ENCODE measurements at regions not wholly inside any gene's neighbourhood (a gene's known extent, or its start where the extent isn't known, plus 50 kb on each side); places are given as distances from the start of the nearest gene placed in this dataset.

DNA sequence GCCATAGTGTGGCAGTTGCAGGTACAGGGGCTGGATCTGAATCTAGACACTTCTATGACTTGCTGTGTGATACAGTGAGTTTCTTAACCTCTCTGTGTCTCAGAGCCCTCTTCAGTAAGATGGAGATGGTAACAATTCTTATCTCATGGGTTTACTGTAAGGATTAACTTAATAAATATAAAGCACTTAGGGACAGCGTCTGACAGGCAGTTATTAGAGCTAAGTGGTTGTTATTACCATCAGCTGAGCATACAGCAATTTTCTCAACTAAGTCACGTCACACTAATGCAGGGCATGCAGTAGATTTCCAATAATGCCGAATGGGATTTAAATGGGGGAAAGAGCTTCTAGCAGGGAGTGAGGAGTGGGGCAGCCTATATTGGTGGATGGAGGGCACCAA, 162.6 kb downstream of the SH2D4B start:
- TF ChIP-seq, protein P1, sequence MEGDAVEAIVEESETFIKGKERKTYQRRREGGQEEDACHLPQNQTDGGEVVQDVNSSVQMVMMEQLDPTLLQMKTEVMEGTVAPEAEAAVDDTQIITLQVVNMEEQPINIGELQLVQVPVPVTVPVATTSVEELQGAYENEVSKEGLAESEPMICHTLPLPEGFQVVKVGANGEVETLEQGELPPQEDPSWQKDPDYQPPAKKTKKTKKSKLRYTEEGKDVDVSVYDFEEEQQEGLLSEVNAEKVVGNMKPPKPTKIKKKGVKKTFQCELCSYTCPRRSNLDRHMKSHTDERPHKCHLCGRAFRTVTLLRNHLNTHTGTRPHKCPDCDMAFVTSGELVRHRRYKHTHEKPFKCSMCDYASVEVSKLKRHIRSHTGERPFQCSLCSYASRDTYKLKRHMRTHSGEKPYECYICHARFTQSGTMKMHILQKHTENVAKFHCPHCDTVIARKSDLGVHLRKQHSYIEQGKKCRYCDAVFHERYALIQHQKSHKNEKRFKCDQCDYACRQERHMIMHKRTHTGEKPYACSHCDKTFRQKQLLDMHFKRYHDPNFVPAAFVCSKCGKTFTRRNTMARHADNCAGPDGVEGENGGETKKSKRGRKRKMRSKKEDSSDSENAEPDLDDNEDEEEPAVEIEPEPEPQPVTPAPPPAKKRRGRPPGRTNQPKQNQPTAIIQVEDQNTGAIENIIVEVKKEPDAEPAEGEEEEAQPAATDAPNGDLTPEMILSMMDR (IDR thresholded peaks at IDR 0.05), result no peak
- H3K9me3 Mint-ChIP-seq, result no peaks in the 10 kb centered on the region
- Histone ChIP-seq H3K4me1 (ENCODE audit: control insufficient read depth in 1 of 2, insufficient read depth in 2 of 2, low read length in 2 of 2) (no peaks in the 10 kb centered on the region), H3K36me3 (replicated peaks in 1 of 2; ENCODE audit: control insufficient read depth in 1 of 2, insufficient read depth in 2 of 2, low read length in 2 of 2) (no peaks in the 10 kb centered on the region), H3K9ac (ENCODE audit: insufficient read depth, low read length, poor library complexity, severe bottlenecking) (no peak overlapping the region), H3K27ac (ENCODE audit: low read depth in 1 of 2, low read length in 2 of 2) (no peak overlapping the region), H2AFZ (ENCODE audit: insufficient read depth, low read depth, low read length, poor library complexity, severe bottlenecking) (no peak overlapping the region), H3K79me2 (ENCODE audit: insufficient read depth, low read length) (no peaks in the 10 kb centered on the region), H4K20me1 (ENCODE audit: insufficient read depth, low read length) (no peaks in the 10 kb centered on the region), H3K9me3 (replicated peaks in 1 of 2; ENCODE audit: control insufficient read depth in 1 of 2, insufficient read depth in 1 of 2, low read length in 2 of 2) (no peaks in the 10 kb centered on the region), H3K4me3 (replicated peaks in 1 of 3; ENCODE audit: low read depth in 2 of 3, low read length in 3 of 3) (no peak overlapping the region), H3K27me3 (ENCODE audit: control insufficient read depth in 2 of 2, insufficient read depth in 2 of 2, low read length in 2 of 2) (no peaks in the 10 kb centered on the region), H3K4me2 (replicated peaks; ENCODE audit: extremely low read depth, low read length, poor library complexity, severe bottlenecking) (no peak overlapping the region)
- WGBS (ENCODE audit: insufficient coverage), result no CpG with 5 or more reads among the region's 3 CpGs
- no peak for DNase-seq
- H3K4me1 Mint-ChIP-seq, result no peaks in the 10 kb centered on the region
- H3K27me3 Mint-ChIP-seq (ENCODE audit: low read depth in 3 of 3), result peaks cover 5% of the 10 kb centered on the region in 3 donors
- H3K4me3 Mint-ChIP-seq, result no peak overlapping the region
- H3K36me3 Mint-ChIP-seq, result no peaks in the 10 kb centered on the region
- intact Hi-C loops (cut with micrococcal nuclease), result no loop called here
- H3K27ac Mint-ChIP-seq, result no peak overlapping the region

DNA sequence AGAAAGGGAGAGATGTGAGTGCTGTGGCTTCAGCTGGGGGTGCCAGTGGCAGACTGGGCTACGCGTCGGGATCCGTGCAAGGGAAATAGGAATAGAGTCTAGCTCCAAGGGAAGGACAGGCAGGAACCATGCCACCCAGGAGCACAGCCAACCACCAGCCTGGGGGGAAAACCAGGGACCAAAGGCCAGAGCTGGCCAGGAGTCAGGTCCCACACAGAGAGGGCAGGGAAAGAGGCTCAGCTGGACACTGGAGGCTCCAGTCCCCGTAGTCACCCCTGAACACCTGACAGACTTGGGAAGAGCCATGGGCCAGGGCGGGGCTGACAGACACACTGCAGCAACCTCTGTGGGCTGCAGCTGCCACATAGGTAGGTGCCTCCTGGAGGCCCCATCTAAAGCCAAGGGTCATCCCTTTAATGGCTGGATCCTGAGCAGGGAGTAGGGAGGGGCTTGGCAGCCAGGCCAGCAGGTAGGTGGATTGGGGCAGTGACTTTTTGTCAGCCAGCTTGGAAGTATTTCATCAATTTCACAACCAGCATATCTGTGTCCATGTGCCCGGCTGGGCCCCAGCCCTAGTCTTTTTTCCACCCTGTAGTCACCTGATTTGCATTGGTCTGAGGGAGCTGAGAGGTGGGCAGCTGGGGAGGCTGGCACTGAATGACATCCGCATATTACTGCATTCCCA, 163.2 kb downstream of the SH2D4B start:
- Histone ChIP-seq H2AFZ (ENCODE audit: insufficient read depth, low read depth, low read length, poor library complexity, severe bottlenecking) (no peak overlapping the region), H3K4me2 (replicated peaks; ENCODE audit: extremely low read depth, low read length, poor library complexity, severe bottlenecking) (no peak overlapping the region), H3K27ac (ENCODE audit: low read depth in 1 of 2, low read length in 2 of 2) (no peak overlapping the region), H4K20me1 (ENCODE audit: insufficient read depth, low read length) (no peaks in the 10 kb centered on the region), H3K4me1 (ENCODE audit: control insufficient read depth in 1 of 2, insufficient read depth in 2 of 2, low read length in 2 of 2) (no peaks in the 10 kb centered on the region), H3K9me3 (replicated peaks in 1 of 2; ENCODE audit: control insufficient read depth in 1 of 2, insufficient read depth in 1 of 2, low read length in 2 of 2) (no peaks in the 10 kb centered on the region), H3K4me3 (replicated peaks in 1 of 3; ENCODE audit: low read depth in 2 of 3, low read length in 3 of 3) (no peak overlapping the region), H3K9ac (ENCODE audit: insufficient read depth, low read length, poor library complexity, severe bottlenecking) (no peak overlapping the region), H3K27me3 (ENCODE audit: control insufficient read depth in 2 of 2, insufficient read depth in 2 of 2, low read length in 2 of 2) (no peaks in the 10 kb centered on the region), H3K79me2 (ENCODE audit: insufficient read depth, low read length) (no peaks in the 10 kb centered on the region), H3K36me3 (replicated peaks in 1 of 2; ENCODE audit: control insufficient read depth in 1 of 2, insufficient read depth in 2 of 2, low read length in 2 of 2) (no peaks in the 10 kb centered on the region)
- no peak overlapping the region for H3K27ac Mint-ChIP-seq
- H3K36me3 Mint-ChIP-seq, result no peaks in the 10 kb centered on the region
- H3K9me3 Mint-ChIP-seq, result no peaks in the 10 kb centered on the region
- H3K27me3 Mint-ChIP-seq (ENCODE audit: low read depth in 3 of 3), result peaks cover 2 to 5% (median 5%) of the 10 kb centered on the region in 3 donors
- TF ChIP-seq, protein P1 (IDR thresholded peaks at IDR 0.05), result no peak
- 90% methylated on average over 6 of the region's 8 CpGs for WGBS (ENCODE audit: insufficient coverage)
- DNase-seq, result no peak
- H3K4me1 Mint-ChIP-seq, result no peaks in the 10 kb centered on the region
- intact Hi-C loops (cut with micrococcal nuclease), result no loop called here
- no peak overlapping the region for H3K4me3 Mint-ChIP-seq
